Fibroblast of skin of back (primary cell): ENCODE measurements at regions not wholly inside any gene's neighbourhood (a gene's known extent, or its start where the extent isn't known, plus 50 kb on each side); places are given as distances from the start of the nearest gene placed in this dataset.
A peak's percentile ranks its signal among the peaks of the same experiment; 100 is the strongest.

Source experiments
- DNase-seq: peaks from one replicate; pipeline ENCODE4 v3.0.0-alpha.2; 2013

GRCh38 chr18:61756244-61756643 is 136.6 kb downstream of the RNF152 start:
- DNase-seq, result no peak

GRCh38 chr18:61755555-61755954 is 137.3 kb downstream of the RNF152 start:
- DNase-seq, result no peak

GRCh38 chr18:61754039-61754583 is 138.7 kb downstream of the RNF152 start:
- no peak for DNase-seq

- no peak for DNase-seq
Observed at GRCh38 chr18:61753373-61753772, 139.4 kb downstream of the RNF152 start.

- DNase-seq, result no peak
Observed at GRCh38 chr18:61752973-61753372, 139.8 kb downstream of the RNF152 start.

GRCh38 chr18:61750840-61751668 is 141.8 kb downstream of the RNF152 start:
- no peak for DNase-seq

GRCh38 chr18:61749546-61749945 is 143.3 kb downstream of the RNF152 start:
- no peak for DNase-seq

- DNase-seq, result no peak
Observed at GRCh38 chr18:61749031-61749430, 143.8 kb downstream of the RNF152 start.

- DNase-seq, result no peak
Observed at GRCh38 chr18:61748004-61748403, 144.8 kb downstream of the RNF152 start.

- DNase-seq, result peak; percentile 93
Observed at GRCh38 chr18:61743775-61744531, 148.9 kb downstream of the RNF152 start.

- DNase-seq, result no peak
Observed at GRCh38 chr18:61742565-61743429, 150.0 kb downstream of the RNF152 start.

- peak; percentile 63 for DNase-seq
Observed at GRCh38 chr18:61741881-61742454, 150.8 kb downstream of the RNF152 start.

- DNase-seq, result peak; percentile 80
Observed at GRCh38 chr18:61738488-61738887, 154.3 kb downstream of the RNF152 start.

GRCh38 chr18:61738042-61738441 is 154.8 kb downstream of the RNF152 start:
- DNase-seq, result no peak

- no peak for DNase-seq
Observed at GRCh38 chr18:61736133-61736532, 156.7 kb downstream of the RNF152 start.

GRCh38 chr18:61735564-61736102 is 157.2 kb downstream of the RNF152 start:
- no peak for DNase-seq

- no peak for DNase-seq
Observed at GRCh38 chr18:61734396-61734795, 158.4 kb downstream of the RNF152 start.

GRCh38 chr18:61732854-61733253 is 160.0 kb downstream of the RNF152 start:
- DNase-seq, result no peak

- no peak for DNase-seq
Observed at GRCh38 chr18:61731693-61732376, 161.0 kb downstream of the RNF152 start.

- no peak for DNase-seq
Observed at GRCh38 chr18:61731178-61731577, 161.6 kb downstream of the RNF152 start.

GRCh38 chr18:61729322-61729721 is 163.5 kb downstream of the RNF152 start:
- DNase-seq, result peak; percentile 16
